Skeletal muscle cell (primary cell): ENCODE measurements at regions not wholly inside any gene's neighbourhood (a gene's known extent, or its start where the extent isn't known, plus 50 kb on each side); places are given as distances from the start of the nearest gene placed in this dataset.
"Not testable (repeated sequence)": the region's sequence is repeated elsewhere in the genome, so short reads cannot be mapped to it uniquely, and the experiment has no call there.

Experiments
- DNase-seq: peaks from one replicate; pipeline ENCODE4 v3.0.0-alpha.2; 2010; ENCODE audit warnings: low read depth
- H3K4me3 ChIP-seq: 2 replicates; pipeline ENCODE4 v1.5.1; 2011; ENCODE audit warnings: low read depth, mild to moderate bottlenecking, control low read depth, low read length, moderate library complexity

- no peak for DNase-seq
- H3K4me3 ChIP-seq, result no peak overlapping the region
Measured at GRCh38 chr4:184961660-184962059, 56.6 kb upstream of the HELT start.

- DNase-seq, result no peak
- no peak overlapping the region for H3K4me3 ChIP-seq
Measured at GRCh38 chr4:184962125-184962638, 56.1 kb upstream of the HELT start.

GRCh38 chr4:184965230-184966050, 52.9 kb upstream of the HELT start:
- H3K4me3 ChIP-seq, DNase-seq: not testable (repeated sequence)

- not testable (repeated sequence) for DNase-seq, H3K4me3 ChIP-seq
Measured at GRCh38 chr4:184966051-184966691, 52.1 kb upstream of the HELT start.

GRCh38 chr4:184967699-184968098, 50.6 kb upstream of the HELT start:
- H3K4me3 ChIP-seq, DNase-seq: not testable (repeated sequence)

- no peak overlapping the region for H3K4me3 ChIP-seq
- DNase-seq, result no peak
Measured at GRCh38 chr4:184968366-184968765, 49.9 kb upstream of the HELT start.
